GM23338 (cell line): ENCODE measurements at regions not wholly inside any gene's neighbourhood (a gene's known extent, or its start where the extent isn't known, plus 50 kb on each side); places are given as distances from the start of the nearest gene placed in this dataset.

Experiments used
- ATAC-seq: fragments of 200-7000 bp; cut with Tn5 transposase; 3 replicates; pipeline ENCODE4 v1.9.1; 2020
- DNase-seq: peaks from one replicate; pipeline ENCODE4 v3.0.0-alpha.2; 2015; ENCODE audit warnings: low spot score
- H2AFZ ChIP-seq: fragments of 200-600 bp; sonication (generic); 2 replicates; pipeline ENCODE4 v1.8.0; 2016; ENCODE audit warnings: antibody characterized with exemption, mild to moderate bottlenecking, moderate library complexity
- H3F3A ChIP-seq: fragments of 200-600 bp; sonication (generic); replicated peaks from 2 replicates; pipeline ENCODE4 v1.8.0; 2017; ENCODE audit warnings: antibody characterized with exemption, mixed run types, low read depth
- H3K27ac ChIP-seq: fragments of 200-600 bp; sonication (generic); 2 replicates; pipeline ENCODE4 v1.6.1; 2016; ENCODE audit warnings: low read depth
- H3K27me3 ChIP-seq: fragments of 200-600 bp; sonication (generic); 2 replicates; pipeline ENCODE4 v1.8.0; 2016; ENCODE audit warnings: mild to moderate bottlenecking, mixed run types, moderate library complexity; ENCODE audit not compliant: insufficient read depth
- H3K36me3 ChIP-seq: fragments of 200-600 bp; sonication (generic); 2 replicates; pipeline ENCODE4 v1.8.0; 2016; ENCODE audit warnings: mild to moderate bottlenecking; ENCODE audit not compliant: insufficient read depth
- H3K4me1 ChIP-seq: fragments of 200-600 bp; sonication (generic); 2 replicates; pipeline ENCODE4 v1.8.0; 2016; ENCODE audit warnings: mild to moderate bottlenecking, moderate library complexity; ENCODE audit not compliant: insufficient read depth
- H3K4me2 ChIP-seq: fragments of 200-600 bp; sonication (generic); 2 replicates; pipeline ENCODE4 v1.7.1; 2017; ENCODE audit warnings: mixed run types
- H3K4me3 ChIP-seq: fragments of 200-600 bp; sonication (generic); 2 replicates; pipeline ENCODE4 v1.6.1; 2016; ENCODE audit warnings: mixed run types
- H3K79me2 ChIP-seq: fragments of 200-600 bp; sonication (generic); replicated peaks from 2 replicates; pipeline ENCODE4 v1.8.0; 2017; ENCODE audit warnings: mild to moderate bottlenecking; ENCODE audit not compliant: insufficient read depth
- H3K9me2 ChIP-seq: fragments of 200-600 bp; sonication (generic); 2 replicates; pipeline ENCODE4 v1.8.0; 2017; ENCODE audit not compliant: insufficient read depth
- H4K20me1 ChIP-seq: fragments of 200-600 bp; sonication (generic); replicated peaks from 2 replicates; pipeline ENCODE4 v1.8.0; 2017; ENCODE audit warnings: mild to moderate bottlenecking; ENCODE audit not compliant: insufficient read depth
- H3K27ac Mint-ChIP-seq: 2 replicates; pipeline ENCODE4 v1.8.0; 2020; ENCODE audit warnings: inconsistent platforms, mild to moderate bottlenecking, moderate library complexity, mixed read lengths
- H3K27me3 Mint-ChIP-seq: 3 replicates; pipeline ENCODE4 v1.8.0; 2022; ENCODE audit warnings: low read depth, mild to moderate bottlenecking, moderate library complexity, mixed read lengths, inconsistent platforms; ENCODE audit not compliant: insufficient read depth, poor library complexity
- H3K36me3 Mint-ChIP-seq: 3 replicates; pipeline ENCODE4 v1.8.0; 2021; ENCODE audit warnings: low read depth, mild to moderate bottlenecking, inconsistent platforms, moderate library complexity, mixed read lengths
- H3K4me1 Mint-ChIP-seq: 3 replicates; pipeline ENCODE4 v1.8.0; 2020; ENCODE audit warnings: mild to moderate bottlenecking, inconsistent platforms, mixed read lengths
- H3K4me3 Mint-ChIP-seq: 3 replicates; pipeline ENCODE4 v1.8.0; 2021; ENCODE audit warnings: moderate library complexity, mild to moderate bottlenecking, inconsistent platforms, mixed read lengths
- H3K9me3 Mint-ChIP-seq: 3 replicates; pipeline ENCODE4 v1.8.0; 2020; ENCODE audit warnings: moderate library complexity, mild to moderate bottlenecking, inconsistent platforms, mixed read lengths
- CTCF ChIP-seq, 2 experiments: fragments of 200-600 bp in 1 of 2; sonication (generic) in 1 of 2; conservative IDR thresholded peaks; 2 replicates each; pipeline versions ENCODE4 v1.5.1 to v1.6.1; 2016 to 2017; ENCODE audit warnings: antibody characterized with exemption in 2 of 2, low read depth in 2 of 2, mild to moderate bottlenecking in 2 of 2, moderate library complexity in 1 of 2
- POLR2AphosphoS5 ChIP-seq: IDR thresholded peaks from 2 replicates; pipeline ENCODE4 v1.6.1; 2016; ENCODE audit warnings: antibody characterized with exemption, low read depth
- ZNF462 ChIP-seq: fragments of 250-450 bp; sonication (Bioruptor Pico); IDR thresholded peaks from 2 replicates; pipeline ENCODE4 v1.5.0; 2020; ENCODE audit warnings: mild to moderate bottlenecking, moderate library complexity

GRCh38 chr3:14278799-14279625 lies 100.4 kb downstream of the LSM3 start:
- Histone ChIP-seq H3K27me3 (no peaks in the 10 kb centered on the region), H3K4me1 (peaks cover 19% of the 10 kb centered on the region), H3K79me2 (no peaks in the 10 kb centered on the region), H2AFZ (peak overlapping the region; percentile 84), H3F3A (peaks cover 11% of the 10 kb centered on the region), H3K4me3 (0 out of 2 replicates have a peak overlapping the region, but pooled peaks have one; percentile 13), H3K4me2 (peak overlapping the region; percentile 62), H4K20me1 (no peaks in the 10 kb centered on the region), H3K27ac (0 out of 2 replicates have a peak overlapping the region, but pooled peaks have one; percentile 47), H3K9me2 (no peaks in the 10 kb centered on the region), H3K36me3 (no peaks in the 10 kb centered on the region)
- H3K27ac Mint-ChIP-seq = no peak overlapping the region; the same call in 1 of the 2 replicates
- H3K9me3 Mint-ChIP-seq = no peaks in the 10 kb centered on the region; the same call in 2 of the 3 replicates
- peak; percentile 63 for ATAC-seq
- H3K4me1 Mint-ChIP-seq = peaks cover 39% of the 10 kb centered on the region
- TF ChIP-seq CTCF (conservative IDR thresholded peaks at IDR 0.05; ENCODE audit: low read depth in 2 of 2) (peak in 1 of 2 experiments; percentile 48; a peak in 2 of 4 replicates), POLR2AphosphoS5 (no peak), ZNF462 (CRISPR knock-in tag) (0 out of 2 replicates have a peak, but pooled peaks have one; percentile 16)
- no peaks in the 10 kb centered on the region; the same call in 2 of the 3 replicates for H3K36me3 Mint-ChIP-seq
- no peak overlapping the region for H3K4me3 Mint-ChIP-seq
- peak; percentile 60 for DNase-seq
- peaks cover 24% of the 10 kb centered on the region for H3K27me3 Mint-ChIP-seq
